Uterus (tissue), 2 donors: ENCODE measurements at regions not wholly inside any gene's neighbourhood (a gene's known extent, or its start where the extent isn't known, plus 50 kb on each side); places are given as distances from the start of the nearest gene placed in this dataset.

Source experiments
- POLR2A ChIP-seq, 2 donors: fragments of 450-650 bp; IDR thresholded peaks; one replicate each; pipeline ENCODE4 v1.6.1; 2016; ENCODE audit warnings: antibody characterized with exemption in 2 of 2, mild to moderate bottlenecking in 1 of 2, moderate library complexity in 1 of 2
- TF ChIP-seq, protein P1 (sequence below), 4 experiments: fragments of 200-600 bp in 2 of 4; fragments of 450-650 bp in 2 of 4; sonication (generic) in 2 of 4; IDR thresholded peaks; one replicate each; pipeline ENCODE4 v1.5.1; 2016 to 2019; ENCODE audit warnings: antibody characterized with exemption in 4 of 4, mild to moderate bottlenecking in 2 of 4, moderate library complexity in 1 of 4

DNA sequence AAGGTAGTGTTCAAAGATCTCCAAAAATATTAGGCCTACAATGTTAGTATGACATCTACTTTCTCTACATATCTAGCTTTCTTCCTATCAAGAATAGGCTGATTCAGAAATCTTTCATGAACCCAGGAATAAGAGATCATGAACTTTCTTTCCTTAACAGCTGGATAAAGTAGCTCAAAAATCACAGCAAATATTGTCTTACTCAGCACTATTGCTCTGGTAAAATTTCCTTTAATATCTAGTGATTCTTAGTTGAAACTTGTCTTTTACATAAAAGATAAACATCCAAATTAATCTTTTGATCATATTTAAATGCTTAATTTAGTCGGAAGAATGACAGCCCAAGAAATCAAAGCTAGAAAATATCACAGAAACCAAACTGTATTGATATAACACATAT lies 131.9 kb downstream of the NOL4 start:
- TF ChIP-seq, protein P1, sequence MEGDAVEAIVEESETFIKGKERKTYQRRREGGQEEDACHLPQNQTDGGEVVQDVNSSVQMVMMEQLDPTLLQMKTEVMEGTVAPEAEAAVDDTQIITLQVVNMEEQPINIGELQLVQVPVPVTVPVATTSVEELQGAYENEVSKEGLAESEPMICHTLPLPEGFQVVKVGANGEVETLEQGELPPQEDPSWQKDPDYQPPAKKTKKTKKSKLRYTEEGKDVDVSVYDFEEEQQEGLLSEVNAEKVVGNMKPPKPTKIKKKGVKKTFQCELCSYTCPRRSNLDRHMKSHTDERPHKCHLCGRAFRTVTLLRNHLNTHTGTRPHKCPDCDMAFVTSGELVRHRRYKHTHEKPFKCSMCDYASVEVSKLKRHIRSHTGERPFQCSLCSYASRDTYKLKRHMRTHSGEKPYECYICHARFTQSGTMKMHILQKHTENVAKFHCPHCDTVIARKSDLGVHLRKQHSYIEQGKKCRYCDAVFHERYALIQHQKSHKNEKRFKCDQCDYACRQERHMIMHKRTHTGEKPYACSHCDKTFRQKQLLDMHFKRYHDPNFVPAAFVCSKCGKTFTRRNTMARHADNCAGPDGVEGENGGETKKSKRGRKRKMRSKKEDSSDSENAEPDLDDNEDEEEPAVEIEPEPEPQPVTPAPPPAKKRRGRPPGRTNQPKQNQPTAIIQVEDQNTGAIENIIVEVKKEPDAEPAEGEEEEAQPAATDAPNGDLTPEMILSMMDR (IDR thresholded peaks at IDR 0.05): no peak
- TF ChIP-seq POLR2A (IDR thresholded peaks at IDR 0.05): no peak
